K562 (cell line): ENCODE measurements at regions not wholly inside any gene's neighbourhood (a gene's known extent, or its start where the extent isn't known, plus 50 kb on each side); places are given as distances from the start of the nearest gene placed in this dataset.
"Not testable (repeated sequence)": the region's sequence is repeated elsewhere in the genome, so short reads cannot be mapped to it uniquely, and the experiment has no call there.

Source experiments
- ATAC-seq: fragments of 200-7000 bp; cut with Tn5 transposase; 3 replicates; pipeline ENCODE4 v1.9.1; 2020; ENCODE audit warnings: moderate library complexity
- BruUV-seq: library from RNA; stranded (reverse); fragments of 400-500 nt; replicated peaks from 2 replicates; lab custom pipeline; 2021; lab: Mats Ljungman, UMichigan
- CTCF ChIA-PET: fragments of 300-600 bp; formaldehyde crosslinking; extraction: SDS; loops from one replicate; lab custom pipeline; 2021; ENCODE audit warnings: low intra/inter-chr PET ratio; lab: Yijun Ruan, JAX
- POLR2A ChIA-PET: fragments of 300-600, 350-650 bp; sonication (Branson Sonifier 250); formaldehyde crosslinking; extraction: SDS; loops from one replicate; lab custom pipeline; 2021; ENCODE audit warnings: antibody characterized with exemption, inconsistent platforms; lab: Yijun Ruan, JAX
- DNase-seq, 4 experiments: peaks; one replicate each; pipeline versions ENCODE4 v3.0.0 to v3.0.0-alpha.2; 2011 to 2018; ENCODE audit warnings: low spot score in 3 of 4, mixed read lengths in 3 of 4; ENCODE audit errors: extremely low read depth in 1 of 4
- FAIRE-seq: peaks from 2 replicates; lab custom pipeline; 2011; peaks lifted over from hg19 to GRCh38; lab: Jason Lieb, UNC
- H2AFZ ChIP-seq: 2 replicates; pipeline ENCODE4 v1.6.0; 2011; ENCODE audit warnings: low read depth, low read length, control low read depth, inconsistent platforms
- H3K27ac ChIP-seq: fragments of 200-600 bp; 3 replicates; pipeline ENCODE4 v1.8.0; 2011; ENCODE audit warnings: low read depth, mild to moderate bottlenecking, control low read depth, inconsistent platforms, low read length, moderate library complexity, mixed read lengths; ENCODE audit errors: extremely low read depth
- H3K27me3 ChIP-seq, 2 experiments: fragments of 300-600 bp in 1 of 2; 2 replicates in 1 of 2; 3 replicates in 1 of 2; pipeline versions ENCODE4 v1.6.0 to v1.8.0; 2011; ENCODE audit warnings: inconsistent platforms in 2 of 2, low read length in 2 of 2, mild to moderate bottlenecking in 1 of 2, mixed read lengths in 1 of 2, moderate library complexity in 1 of 2; ENCODE audit not compliant: control insufficient read depth in 2 of 2, insufficient read depth in 2 of 2
- H3K36me3 ChIP-seq: fragments of 300-600 bp; 3 replicates; pipeline ENCODE4 v1.8.0; 2011; ENCODE audit warnings: mild to moderate bottlenecking, low read length, inconsistent platforms; ENCODE audit not compliant: control insufficient read depth, insufficient read depth
- H3K4me1 ChIP-seq, 2 experiments: fragments of 200-600 bp in 1 of 2; replicated peaks in 1 of 2; 2 replicates in 1 of 2; 3 replicates in 1 of 2; pipeline versions ENCODE4 v1.5.1 to v1.8.0; 2011; ENCODE audit warnings: inconsistent platforms in 2 of 2, low read length in 2 of 2, mild to moderate bottlenecking in 1 of 2, mixed read lengths in 1 of 2, moderate library complexity in 1 of 2; ENCODE audit not compliant: control insufficient read depth in 2 of 2, insufficient read depth in 2 of 2
- H3K4me2 ChIP-seq: 2 replicates; pipeline ENCODE4 v1.6.1; 2011; ENCODE audit warnings: low read length, control low read depth, inconsistent platforms, mixed read lengths; ENCODE audit not compliant: insufficient read depth
- H3K4me3 ChIP-seq: fragments of 200-600 bp; sonication (generic), shearing (Covaris generic); 2 replicates; pipeline ENCODE4 v1.5.1; 2016; ENCODE audit warnings: control low read depth, inconsistent platforms
- H3K79me2 ChIP-seq: fragments of 200-600 bp; 3 replicates; pipeline ENCODE4 v1.8.0; 2011; ENCODE audit warnings: low read length, inconsistent platforms; ENCODE audit not compliant: control insufficient read depth, insufficient read depth
- H3K9ac ChIP-seq, 2 experiments: 2 replicates each; pipeline versions ENCODE4 v1.6.0 to v1.6.1; 2011; ENCODE audit warnings: low read depth in 2 of 2, low read length in 2 of 2, control low read depth in 1 of 2, inconsistent platforms in 1 of 2, mild to moderate bottlenecking in 1 of 2, mixed read lengths in 1 of 2; ENCODE audit not compliant: insufficient read depth in 1 of 2
- H3K9me1 ChIP-seq: one replicate; pipeline ENCODE4 v1.6.0; 2011; ENCODE audit warnings: inconsistent platforms, mild to moderate bottlenecking, low read length, moderate library complexity; ENCODE audit not compliant: control insufficient read depth, insufficient read depth
- H3K9me3 ChIP-seq: replicated peaks from 2 replicates; pipeline ENCODE4 v1.5.1; 2011; ENCODE audit warnings: low read depth, low read length, inconsistent platforms; ENCODE audit not compliant: control insufficient read depth, insufficient read depth
- H4K20me1 ChIP-seq: replicated peaks from 2 replicates; pipeline ENCODE4 v1.6.1; 2011; ENCODE audit warnings: low read length, inconsistent platforms, mixed read lengths; ENCODE audit not compliant: control insufficient read depth, insufficient read depth
- WGBS: fragments of 100-300 bp; shearing (Covaris generic); methylation state at CpG from one replicate; pipeline ENCODE4 v1.1.6; 2016; ENCODE audit warnings: low coverage, mixed read lengths; ENCODE audit not compliant: insufficient coverage; ENCODE audit errors: missing lambda C conversion rate; 5-methylcytosine and 5-hydroxymethylcytosine counted together
- in situ Hi-C: fragments of 300-500 bp; cut with MboI; formaldehyde crosslinking; loops from 4 replicates; pipeline ENCODE4 v1.15.0; 2018; ENCODE audit warnings: inconsistent platforms, mixed read lengths
- intact Hi-C: fragments of 100-400 bp; cut with micrococcal nuclease; formaldehyde crosslinking; loops from 2 replicates; pipeline ENCODE4 v1.14.2; 2022

- H3K36me3 ChIP-seq, ATAC-seq, DNase-seq, BruUV-seq, POLR2A ChIA-PET, H3K9ac ChIP-seq, FAIRE-seq, H3K4me2 ChIP-seq, H4K20me1 ChIP-seq, H3K27me3 ChIP-seq, intact Hi-C loops, H3K4me1 ChIP-seq, H3K4me3 ChIP-seq, CTCF ChIA-PET, in situ Hi-C loops, H3K9me3 ChIP-seq, H3K9me1 ChIP-seq, H2AFZ ChIP-seq, H3K27ac ChIP-seq, H3K79me2 ChIP-seq: not testable (repeated sequence)
- WGBS: no CpG with 5 or more reads among the region's 3 CpGs
These were observed 868.3 kb downstream of the SPATA31A7 start for GRCh38 chr9:62058155-62058554.

GRCh38 chr9:62071043-62071442 lies 881.2 kb downstream of the SPATA31A7 start:
- H3K4me1 ChIP-seq, H3K9ac ChIP-seq, H3K79me2 ChIP-seq, H3K27me3 ChIP-seq, H3K9me3 ChIP-seq, ATAC-seq, POLR2A ChIA-PET, H3K27ac ChIP-seq, intact Hi-C loops, H4K20me1 ChIP-seq, FAIRE-seq, H3K36me3 ChIP-seq, DNase-seq, CTCF ChIA-PET, H3K4me2 ChIP-seq, H2AFZ ChIP-seq, BruUV-seq, H3K4me3 ChIP-seq, in situ Hi-C loops, H3K9me1 ChIP-seq: not testable (repeated sequence)
- WGBS: no CpG with 5 or more reads among the region's 5 CpGs

GRCh38 chr9:62073401-62073800 lies 883.6 kb downstream of the SPATA31A7 start:
- H3K79me2 ChIP-seq, H3K9ac ChIP-seq, H4K20me1 ChIP-seq, CTCF ChIA-PET, POLR2A ChIA-PET, intact Hi-C loops, H3K9me3 ChIP-seq, H2AFZ ChIP-seq, DNase-seq, H3K4me1 ChIP-seq, H3K4me2 ChIP-seq, H3K9me1 ChIP-seq, FAIRE-seq, BruUV-seq, H3K27me3 ChIP-seq, in situ Hi-C loops, H3K4me3 ChIP-seq, H3K36me3 ChIP-seq, H3K27ac ChIP-seq: not testable (repeated sequence)
- ATAC-seq: peak; percentile 69
- no CpG with 5 or more reads among the region's 10 CpGs for whole genome bisulfite sequencing

GRCh38 chr9:62084245-62084644 lies 894.4 kb downstream of the SPATA31A7 start:
- WGBS: no CpG with 5 or more reads among the region's 1 CpG
- H3K9me3 ChIP-seq, H3K9me1 ChIP-seq, H2AFZ ChIP-seq, H3K4me3 ChIP-seq, H3K4me1 ChIP-seq, CTCF ChIA-PET, H3K36me3 ChIP-seq, in situ Hi-C loops, FAIRE-seq, H3K4me2 ChIP-seq, H3K27me3 ChIP-seq, POLR2A ChIA-PET, BruUV-seq, H3K27ac ChIP-seq, intact Hi-C loops, ATAC-seq, DNase-seq, H3K9ac ChIP-seq, H4K20me1 ChIP-seq, H3K79me2 ChIP-seq: not testable (repeated sequence)
